ENCODE measurements at regions not wholly inside any gene's neighbourhood (a gene's known extent, or its start where the extent isn't known, plus 50 kb on each side); places are given as distances from the start of the nearest gene placed in this dataset.

DNA sequence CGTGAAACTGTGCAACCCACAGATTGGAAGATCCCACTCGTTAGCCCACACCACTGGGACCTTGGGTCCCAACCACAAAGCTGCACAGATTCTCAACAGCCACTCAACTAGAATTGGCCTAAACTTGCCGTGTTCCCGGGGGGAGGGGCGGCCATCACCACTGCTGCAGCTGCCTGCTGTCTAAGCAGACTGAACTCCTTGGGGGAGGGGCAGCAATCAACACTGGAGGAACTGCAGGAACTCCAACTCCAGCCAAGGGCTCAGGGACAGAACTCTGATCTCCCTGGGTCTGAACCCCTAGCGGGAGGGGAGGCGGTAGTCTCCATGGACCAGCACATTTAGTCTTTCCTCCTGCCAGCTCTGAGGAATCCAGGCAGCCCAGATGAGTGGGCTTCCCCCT lies 205.9 kb downstream of the RSL24D1 start:
- TF ChIP-seq SNAI2 (CRISPR knock-in tag; IDR thresholded peaks at IDR 0.05) (no peak), ZNF8 (CRISPR knock-in tag; IDR thresholded peaks at IDR 0.05) (no peak), ZC3H10 (CRISPR knock-in tag; IDR thresholded peaks at IDR 0.05) (no peak), RARB (CRISPR knock-in tag; IDR thresholded peaks at IDR 0.05) (no peak), POU6F1 (CRISPR knock-in tag; IDR thresholded peaks at IDR 0.05; ENCODE audit: borderline replicate concordance, low read depth) (no peak)

Measured in SK-N-SH treated with all-trans-retinoic acid at 6 μM for 48 hours (cell line).